Motor neuron (in vitro differentiated cells): ENCODE measurements at regions not wholly inside any gene's neighbourhood (a gene's known extent, or its start where the extent isn't known, plus 50 kb on each side); places are given as distances from the start of the nearest gene placed in this dataset.
A peak's percentile ranks its signal among the peaks of the same experiment; 100 is the strongest.
"Not testable (repeated sequence)": the region's sequence is repeated elsewhere in the genome, so short reads cannot be mapped to it uniquely, and the experiment has no call there.

Source experiments
- ATAC-seq, 8 experiments: fragments of 200-7000 bp; cut with Tn5 transposase; replicated peaks in 6 of 8; 2 replicates each; pipeline ENCODE4 v1.8.0; 2021; ENCODE audit warnings: mild to moderate bottlenecking in 8 of 8, moderate library complexity in 8 of 8
- H3K27ac ChIP-seq, 2 donors: fragments of 250-450 bp; sonication (Bioruptor Pico); 2 replicates each; pipeline ENCODE4 v1.9.0; 2021; ENCODE audit warnings: antibody characterized with exemption in 2 of 2, mild to moderate bottlenecking in 2 of 2, moderate library complexity in 1 of 2
- H3K4me1 ChIP-seq, 2 donors: fragments of 250-450 bp; sonication (Bioruptor Pico); replicated peaks in 1 of 2; 2 replicates each; pipeline ENCODE4 v1.6.1; 2021; ENCODE audit warnings: antibody characterized with exemption in 2 of 2, mild to moderate bottlenecking in 2 of 2, moderate library complexity in 1 of 2
- H3K4me3 ChIP-seq, 5 donors: fragments of 250-450 bp; sonication (Bioruptor Pico); 2 replicates each; pipeline ENCODE4 v1.9.0; 2021; ENCODE audit warnings: antibody characterized with exemption in 5 of 5, mild to moderate bottlenecking in 5 of 5, moderate library complexity in 4 of 5
- WGBS, 10 experiments: fragments of 450-650 bp; shearing (Covaris generic); methylation state at CpG; one replicate each; pipeline ENCODE4 v1.0.0; 2022; 5-methylcytosine and 5-hydroxymethylcytosine counted together
- in situ Hi-C, 9 experiments: fragments of 400-800 bp; cut with MboI; loops; one replicate each; pipeline ENCODE4 v1.15.0; 2021; ENCODE audit warnings: low sequenced_read_pairs in 9 of 9, low pct_unique_long_range_greater_than_20kb in 2 of 9; ENCODE audit not compliant: unreplicated experiment in 9 of 9

DNA sequence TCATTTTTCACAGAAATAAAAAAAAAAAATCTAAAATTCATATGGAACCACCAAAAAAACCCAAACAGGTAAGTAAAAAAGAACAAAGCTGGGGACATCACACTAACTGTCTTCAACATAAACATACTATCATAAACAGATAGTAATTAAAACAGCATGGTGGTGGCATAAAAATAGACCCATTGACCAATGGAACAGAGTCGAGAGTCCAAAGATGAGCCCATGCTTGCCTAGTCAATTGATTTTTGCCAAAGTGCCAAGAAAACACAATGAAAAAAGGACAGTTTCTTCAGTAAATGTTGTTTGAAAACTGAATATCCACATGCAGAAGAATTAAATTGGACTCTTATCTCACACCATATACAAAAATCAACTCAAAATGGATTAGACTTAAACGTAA, 513.2 kb upstream of the PHF14 start:
- no peak overlapping the region for H3K4me3 ChIP-seq
- no peaks in the 10 kb centered on the region for H3K4me1 ChIP-seq
- in situ Hi-C loops: no loop called here
- no peak for ATAC-seq
- 8 to 100% (median 76%) methylated on average over 1 to 2 of the region's 2 CpGs; no CpG with 5 or more reads in 1 of the 10 experiments for WGBS, 10 experiments
- no peak overlapping the region for H3K27ac ChIP-seq

DNA sequence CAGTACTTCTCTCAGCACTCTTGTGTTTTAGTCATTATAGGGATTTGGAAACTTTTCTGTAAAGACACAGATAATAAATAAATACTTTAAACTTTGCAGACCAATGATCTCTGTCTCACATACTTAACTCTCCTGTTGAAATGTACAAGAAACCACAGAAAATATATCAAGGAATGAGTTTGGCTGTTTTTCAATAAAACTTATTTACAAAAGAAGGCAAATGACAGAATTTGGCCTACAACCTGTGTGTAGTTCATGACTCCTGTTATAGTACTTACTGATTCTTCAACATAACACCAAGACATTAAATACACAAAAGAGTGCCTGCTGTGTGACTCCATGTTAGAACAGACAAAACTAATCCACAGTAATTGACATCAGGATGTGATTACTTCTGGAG, 510.0 kb upstream of the PHF14 start:
- Histone ChIP-seq H3K4me3 (no peak overlapping the region), H3K4me1 (no peaks in the 10 kb centered on the region), H3K27ac (no peak overlapping the region)
- no peak for ATAC-seq
- in situ Hi-C loops: no loop called here

DNA sequence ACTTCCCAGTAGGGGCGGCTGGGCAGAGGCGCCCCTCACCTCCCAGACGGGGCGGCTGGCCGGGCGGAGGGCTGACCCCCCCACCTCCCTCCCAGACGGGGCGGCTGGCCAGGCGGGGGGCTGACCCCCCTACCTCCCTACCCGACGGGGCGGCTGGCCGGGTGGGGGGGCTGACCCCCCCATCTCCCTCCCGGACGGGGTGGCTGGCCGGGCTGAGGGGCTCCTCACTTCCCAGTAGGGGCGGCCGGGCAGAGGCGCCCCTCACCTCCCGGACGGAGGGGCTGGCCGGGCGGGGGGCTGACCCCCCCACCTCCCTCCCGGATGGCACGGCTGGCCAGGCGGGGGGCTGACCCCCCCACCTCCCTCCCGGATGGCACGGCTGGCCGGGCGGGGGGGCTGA, 508.1 kb upstream of the PHF14 start:
- ATAC-seq, H3K4me1 ChIP-seq, H3K4me3 ChIP-seq, H3K27ac ChIP-seq, in situ Hi-C loops: not testable (repeated sequence)
- no CpG with 5 or more reads among the region's 30 CpGs for WGBS, 10 experiments

DNA sequence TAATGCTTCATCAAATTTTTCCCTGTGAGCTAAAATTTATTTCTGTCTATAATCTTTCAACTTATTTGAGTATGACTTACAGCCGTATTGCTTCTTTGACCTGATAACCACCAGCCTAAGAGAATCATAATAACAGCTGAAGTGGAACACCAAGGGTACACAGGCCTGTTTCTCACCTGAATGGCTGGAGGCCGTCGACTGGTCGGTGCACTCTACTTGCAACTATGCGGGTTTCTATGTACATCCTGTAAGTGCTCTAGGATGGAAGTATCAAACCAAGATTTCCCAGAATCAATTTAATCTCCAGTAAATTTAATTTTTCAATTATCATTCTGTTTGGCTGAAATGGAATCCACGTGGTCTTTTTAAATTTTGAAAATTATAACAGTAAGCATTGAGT, 504.8 kb upstream of the PHF14 start:
- H3K4me1 ChIP-seq: peaks cover 0 to 4% of the 10 kb centered on the region in 2 donors
- 14 to 83% (median 57%) methylated on average over 2 to 6 of the region's 6 CpGs; no CpG with 5 or more reads in 1 of the 10 experiments for WGBS, 10 experiments
- in situ Hi-C loops: no loop called here
- H3K4me3 ChIP-seq: no peak overlapping the region
- no peak for ATAC-seq
- no peak overlapping the region for H3K27ac ChIP-seq

DNA sequence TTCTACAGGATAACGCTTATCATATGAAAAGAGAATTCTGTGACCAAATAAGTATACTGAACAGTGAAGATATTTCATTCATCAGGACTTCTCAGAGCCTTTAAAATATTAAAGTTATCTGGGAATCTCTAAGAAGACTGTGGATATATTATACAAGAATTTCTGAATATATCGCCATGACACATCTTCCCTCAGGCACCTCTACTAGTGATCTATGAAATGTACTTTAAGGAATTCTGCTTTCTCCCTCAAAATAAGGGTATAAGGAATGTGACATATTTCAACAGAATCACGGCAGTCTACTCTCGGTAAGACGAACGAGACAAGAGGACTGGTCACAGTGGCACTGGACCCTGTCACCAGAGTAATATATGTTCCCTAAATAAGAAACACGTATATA, 504.2 kb upstream of the PHF14 start:
- in situ Hi-C loops: no loop called here
- no peak for ATAC-seq

DNA sequence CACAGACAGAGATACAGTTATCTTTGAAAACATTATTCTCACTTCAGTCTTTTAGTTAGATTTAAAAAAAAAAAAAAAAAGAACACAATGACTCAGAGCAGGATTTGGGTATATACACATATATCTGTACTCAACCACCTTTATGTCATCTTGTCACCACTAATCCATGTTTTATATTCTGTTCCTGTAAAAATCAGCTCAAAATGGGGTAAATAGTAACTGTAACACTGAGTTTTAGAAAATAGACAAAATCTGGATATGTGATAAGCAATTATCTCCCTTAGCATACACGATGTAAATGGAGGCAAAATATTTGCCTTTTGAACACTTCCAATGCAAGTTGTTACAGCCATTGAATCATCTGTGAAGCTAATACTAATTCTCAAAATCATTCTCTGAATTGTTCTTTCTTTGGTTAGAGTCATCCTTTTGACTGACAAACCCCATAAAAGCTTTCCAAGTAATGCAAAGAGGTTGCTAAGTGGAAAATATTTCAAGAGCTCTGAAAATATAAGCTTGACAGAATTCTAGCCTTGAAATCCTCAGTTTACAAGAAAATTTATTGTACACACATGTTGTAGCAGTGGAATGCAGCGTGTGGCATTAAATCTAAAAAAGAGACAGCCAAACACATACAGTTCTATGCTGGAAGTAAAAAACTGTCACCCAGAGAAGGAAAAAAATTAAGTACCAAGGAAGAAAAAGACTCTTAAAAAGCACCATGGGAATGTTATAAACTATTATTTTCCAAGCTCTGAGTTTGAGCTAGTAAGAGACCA, 502.2 kb upstream of the PHF14 start:
- no peak overlapping the region for H3K27ac ChIP-seq
- peak in 2 of 8 experiments; percentile 37 to 78 for ATAC-seq
- H3K4me3 ChIP-seq: no peak overlapping the region
- H3K4me1 ChIP-seq: peaks cover 0 to 4% of the 10 kb centered on the region in 2 donors
- in situ Hi-C loops: no loop called here
- 0 to 83% (median 38%) methylated on average over 1 to 2 of the region's 2 CpGs; no CpG with 5 or more reads in 1 of the 10 experiments for WGBS, 10 experiments

More for the DNA sequence above, 504.2 kb upstream of the PHF14 start:
- no peak overlapping the region for H3K4me3 ChIP-seq
- no peak overlapping the region for H3K27ac ChIP-seq
- WGBS, 10 experiments: 0 to 84% (median 66%) methylated on average over 2 to 7 of the region's 7 CpGs; no CpG with 5 or more reads in 1 of the 10 experiments
- peaks cover 0 to 4% of the 10 kb centered on the region in 2 donors for H3K4me1 ChIP-seq

DNA sequence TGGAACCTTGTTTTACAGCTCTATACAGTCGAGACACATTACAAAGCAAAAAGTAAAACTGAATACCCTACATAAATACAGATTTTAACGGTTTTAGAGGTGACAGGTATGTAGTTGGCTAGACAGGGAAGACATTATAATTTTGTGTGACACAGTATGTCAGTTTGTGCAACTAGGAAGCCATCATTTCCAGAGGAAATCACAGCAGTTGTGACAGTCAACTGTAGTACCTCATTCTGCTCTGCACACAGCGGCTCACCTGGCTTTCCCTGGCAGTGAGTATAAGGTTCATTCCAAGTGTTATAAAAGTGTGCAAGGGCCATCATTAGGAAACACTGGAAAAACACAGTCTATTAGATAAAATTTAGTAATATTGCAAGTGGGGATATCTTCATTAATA, 501.6 kb upstream of the PHF14 start:
- no peak overlapping the region for H3K4me3 ChIP-seq
- 0 to 94% (median 34%) methylated on average over 1 to 3 of the region's 3 CpGs; no CpG with 5 or more reads in 1 of the 10 experiments for WGBS, 10 experiments
- H3K27ac ChIP-seq: no peak overlapping the region
- peaks cover 0 to 4% of the 10 kb centered on the region in 2 donors for H3K4me1 ChIP-seq
- peak in 2 of 8 experiments; percentile 29 to 48 for ATAC-seq
- in situ Hi-C loops: no loop called here

DNA sequence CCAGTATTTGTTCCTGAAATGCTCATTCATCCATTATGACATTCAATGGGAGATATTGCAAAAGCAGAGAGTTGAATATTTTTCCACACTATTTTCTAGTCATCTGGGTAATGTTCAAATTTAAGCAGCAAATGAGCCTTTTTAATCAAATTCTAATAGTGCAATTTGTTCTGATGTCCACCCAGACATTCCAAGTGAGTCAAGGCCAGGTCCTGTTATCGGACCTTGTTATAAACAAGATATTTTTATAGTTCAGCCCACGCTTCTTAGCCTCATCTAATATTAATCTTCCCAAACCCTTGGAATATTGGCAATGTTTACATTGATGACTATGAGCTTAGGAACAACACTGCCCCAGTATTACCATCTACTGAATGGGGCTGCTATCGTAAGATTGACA, 500.1 kb upstream of the PHF14 start:
- no peak for ATAC-seq
- Histone ChIP-seq H3K4me1 (peaks cover 0 to 4% of the 10 kb centered on the region in 2 donors), H3K27ac (no peak overlapping the region), H3K4me3 (no peak overlapping the region)
- in situ Hi-C loops: no loop called here
- WGBS, 10 experiments: 0 to 100% (median 40%) methylated on average over 1 to 3 of the region's 3 CpGs; no CpG with 5 or more reads in 2 of the 10 experiments

DNA sequence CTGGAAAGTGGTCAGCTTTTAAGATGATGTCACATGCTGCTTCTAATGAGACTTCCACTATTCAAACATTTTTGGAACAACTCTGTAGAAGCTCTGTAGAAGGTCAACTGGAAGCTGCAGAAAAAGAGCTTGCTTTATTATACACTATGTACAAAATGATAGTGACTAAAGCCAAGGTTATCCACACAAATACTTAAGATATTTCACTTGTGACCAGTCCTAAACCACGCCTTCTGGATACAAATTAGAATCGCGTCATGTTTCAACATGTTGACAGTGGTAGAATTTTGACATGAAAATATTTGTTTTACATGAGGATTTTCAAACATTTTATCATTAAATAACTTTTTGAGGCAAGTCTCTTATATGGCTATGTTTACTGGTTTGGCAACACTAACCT, 499.6 kb upstream of the PHF14 start:
- Histone ChIP-seq H3K27ac (no peak overlapping the region), H3K4me1 (peaks cover 0 to 4% of the 10 kb centered on the region in 2 donors), H3K4me3 (no peak overlapping the region)
- no peak for ATAC-seq
- 40 to 100% (median 93%) methylated on average over 1 to 3 of the region's 3 CpGs; no CpG with 5 or more reads in 4 of the 10 experiments for WGBS, 10 experiments
- in situ Hi-C loops: no loop called here

DNA sequence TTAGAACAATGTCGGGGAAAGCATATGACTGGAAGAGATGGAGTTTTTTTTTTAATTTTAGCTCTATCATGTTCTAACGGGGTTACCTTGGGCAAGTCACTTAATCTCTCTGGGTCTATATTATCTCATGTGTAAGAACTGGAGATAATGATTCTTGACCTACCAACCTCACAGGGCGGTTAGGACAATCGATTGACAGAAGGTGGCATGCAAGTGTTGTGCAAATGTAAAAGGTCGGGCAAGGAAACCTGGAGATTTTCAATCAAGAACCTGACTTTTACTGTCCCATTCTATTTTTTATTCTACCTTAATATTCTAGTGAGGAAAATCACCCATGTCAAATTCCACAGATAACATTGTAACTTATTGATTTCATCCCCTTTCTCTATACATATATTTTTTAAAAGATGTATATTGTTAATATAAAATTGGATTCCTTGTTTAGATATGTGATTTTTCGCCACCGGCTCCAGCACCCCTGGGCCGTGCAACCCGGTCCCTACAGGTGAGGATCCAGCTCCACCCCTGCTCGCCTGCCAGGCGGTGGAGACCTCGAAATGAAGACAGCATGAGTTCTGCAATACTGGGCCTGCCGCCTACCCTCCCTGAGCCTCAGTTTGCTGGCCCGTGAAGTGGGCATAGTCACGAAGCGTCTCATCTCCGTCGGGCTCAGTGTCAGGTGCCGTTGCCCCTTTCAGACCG, 497.6 kb upstream of the PHF14 start:
- peaks cover 0 to 4% of the 10 kb centered on the region in 2 donors for H3K4me1 ChIP-seq
- WGBS, 10 experiments: 11 to 100% (median 83%) methylated on average over 1 to 17 of the region's 20 CpGs
- no peak overlapping the region for H3K27ac ChIP-seq
- no peak overlapping the region for H3K4me3 ChIP-seq
- no peak for ATAC-seq
- in situ Hi-C loops: no loop called here

DNA sequence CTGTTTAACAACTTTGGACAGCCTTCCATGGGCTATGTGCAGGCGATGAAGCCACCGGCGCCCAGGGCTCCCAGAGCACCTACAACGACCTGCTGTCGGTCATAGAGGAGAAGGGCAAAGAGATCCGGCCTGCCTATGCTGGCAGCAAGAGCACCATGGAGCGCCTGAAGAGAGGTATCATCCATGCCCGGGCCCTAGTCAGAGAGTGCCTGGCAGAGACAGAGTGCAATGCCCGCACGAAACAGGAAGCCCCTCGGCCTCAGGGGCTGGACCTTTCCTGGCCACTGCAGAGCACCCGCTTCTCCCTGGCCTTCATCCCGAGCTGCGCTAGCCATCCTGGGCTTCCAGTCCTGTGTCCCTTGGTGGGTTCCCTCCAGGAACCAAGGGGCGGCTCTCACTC, 497.0 kb upstream of the PHF14 start:
- 53 to 100% (median 80%) methylated on average over 1 to 2 of the region's 15 CpGs; no CpG with 5 or more reads in 7 of the 10 experiments for WGBS, 10 experiments
- Histone ChIP-seq H3K4me3 (no peak overlapping the region), H3K27ac (no peak overlapping the region), H3K4me1 (peaks cover 0 to 3% of the 10 kb centered on the region in 2 donors)
- no peak for ATAC-seq
- in situ Hi-C loops: no loop called here

DNA sequence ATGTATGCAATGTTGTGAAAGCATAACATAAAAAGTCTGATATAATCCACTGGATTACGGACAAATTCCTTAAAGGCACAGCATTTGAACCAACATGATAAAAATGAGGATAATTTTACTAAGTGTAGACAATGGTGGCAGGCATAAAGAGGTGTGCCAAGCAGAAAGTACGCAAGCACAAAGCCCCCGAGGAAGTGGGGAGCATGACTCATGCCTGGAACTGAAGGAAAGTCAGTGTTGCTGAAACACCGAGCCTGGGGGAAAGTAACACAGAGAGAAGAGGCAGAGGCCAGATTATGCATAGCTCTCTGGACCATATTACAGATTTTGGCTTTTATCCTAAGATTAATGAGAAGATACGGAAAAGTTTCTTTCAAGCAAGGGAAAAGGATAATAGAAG, 490.0 kb upstream of the PHF14 start:
- in situ Hi-C loops: no loop called here
- ATAC-seq: peak in 1 of 8 experiments; percentile 33
- 0 to 87% (median 58%) methylated on average over 1 to 5 of the region's 5 CpGs; no CpG with 5 or more reads in 1 of the 10 experiments for WGBS, 10 experiments
- H3K4me3 ChIP-seq: no peak overlapping the region
- no peak overlapping the region for H3K27ac ChIP-seq
- H3K4me1 ChIP-seq: no peaks in the 10 kb centered on the region

DNA sequence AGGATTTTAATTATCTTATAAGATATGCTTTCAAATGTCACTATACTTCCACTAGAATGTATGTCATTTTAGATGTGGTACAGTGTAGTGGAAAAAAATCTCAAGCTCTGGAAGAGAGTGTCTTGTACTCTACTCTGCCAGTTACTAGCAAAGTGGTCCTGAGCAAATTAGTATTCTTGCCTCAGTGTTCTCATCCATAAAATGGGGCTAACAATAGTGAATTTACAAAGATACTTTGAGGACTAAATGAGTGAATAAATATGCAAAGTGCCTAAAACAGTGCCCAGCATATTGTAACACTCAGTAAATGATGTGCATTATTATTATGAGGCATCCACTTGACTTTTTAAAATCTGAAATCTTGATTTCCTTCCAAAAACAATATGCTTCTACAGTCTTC, 488.9 kb upstream of the PHF14 start:
- Histone ChIP-seq H3K4me3 (no peak overlapping the region), H3K4me1 (no peaks in the 10 kb centered on the region), H3K27ac (no peak overlapping the region)
- ATAC-seq: no peak
- in situ Hi-C loops: no loop called here
